GM21528 (cell line): ENCODE measurements at regions not wholly inside any gene's neighbourhood (a gene's known extent, or its start where the extent isn't known, plus 50 kb on each side); places are given as distances from the start of the nearest gene placed in this dataset.
"Not testable (repeated sequence)": the region's sequence is repeated elsewhere in the genome, so short reads cannot be mapped to it uniquely, and the experiment has no call there.

Experiments
- ATAC-seq: cut with Tn5 transposase; IDR thresholded peaks from one replicate; pipeline ENCODE4 v1.9.1; 2021; ENCODE audit warnings: mild to moderate bottlenecking, moderate library complexity; ENCODE audit not compliant: unreplicated experiment, low FRiP score

DNA sequence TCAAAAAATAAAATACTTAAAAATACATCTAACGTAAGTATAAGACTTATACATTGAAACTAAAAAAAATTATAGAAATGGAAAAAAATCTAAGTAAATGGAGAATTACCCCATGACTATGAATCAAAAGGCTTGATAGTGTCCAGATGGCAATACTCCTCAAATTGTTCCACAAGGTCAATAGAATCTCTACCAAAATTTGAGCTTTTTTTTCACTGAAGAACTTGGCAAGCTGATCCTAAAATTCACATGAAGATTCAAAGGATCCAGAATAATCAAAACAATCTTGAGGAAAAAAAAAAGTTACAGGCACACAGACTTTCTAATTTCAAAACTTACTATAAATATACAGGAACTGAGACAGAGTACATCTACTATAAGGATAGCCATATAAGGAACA lies 448.4 kb upstream of the CDH11 start:
- ATAC-seq = no peak

GRCh38 chr16:65559846-65560245 lies 438.0 kb upstream of the CDH11 start:
- no peak for ATAC-seq

DNA sequence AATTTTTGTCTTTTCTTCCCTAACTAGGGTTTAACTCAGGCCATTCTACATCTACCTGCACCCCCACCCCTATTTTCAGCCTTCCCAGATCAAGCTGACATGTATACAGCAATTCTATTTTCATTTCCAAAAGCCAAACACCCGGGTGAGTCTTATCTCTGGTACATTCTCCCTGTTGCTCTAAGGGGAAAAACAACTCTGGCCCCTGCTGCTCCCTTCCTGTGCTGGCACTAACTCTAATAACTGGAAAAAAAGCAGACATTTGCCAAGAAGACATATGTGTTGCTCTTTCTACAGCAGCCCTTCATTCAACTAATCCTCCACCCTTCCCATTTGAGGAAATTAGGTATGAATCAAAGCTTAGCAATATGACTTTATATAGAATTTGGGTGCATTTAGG lies 427.8 kb upstream of the CDH11 start:
- not testable (repeated sequence) for ATAC-seq

- no peak for ATAC-seq
Observed at GRCh38 chr16:65548470-65548869, 426.6 kb upstream of the CDH11 start.

DNA sequence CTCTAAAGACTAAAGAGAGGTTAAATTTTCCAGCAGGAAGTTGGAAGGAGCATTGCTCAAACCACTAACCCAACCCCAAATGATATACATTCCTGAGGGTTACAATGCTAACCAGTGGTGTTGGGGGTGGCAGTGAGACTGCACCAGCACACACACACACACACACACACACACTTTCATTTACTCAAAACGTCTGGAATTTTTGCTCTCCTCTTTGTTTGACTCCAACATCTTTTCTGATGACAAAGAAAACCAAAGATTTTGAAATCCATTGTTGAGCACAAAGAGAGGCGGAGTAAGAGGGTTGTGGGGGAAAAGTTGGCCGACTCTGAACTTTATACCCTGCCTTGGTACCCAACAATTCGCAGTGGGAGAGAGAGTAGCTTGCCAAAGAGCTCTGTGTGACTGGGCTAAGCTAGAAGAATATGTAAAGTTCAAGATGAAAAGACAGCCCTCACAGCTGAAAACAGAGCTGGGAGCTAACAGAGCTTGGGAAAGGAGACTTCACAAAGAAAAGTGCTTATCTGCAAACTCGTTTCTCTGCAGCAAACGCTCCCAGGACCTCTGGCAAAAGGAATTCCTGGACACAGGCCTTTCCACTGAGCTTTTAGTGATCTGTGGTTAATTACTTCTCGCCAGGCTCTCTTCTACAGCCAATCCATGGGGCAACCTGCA lies 426.0 kb upstream of the CDH11 start:
- no peak for ATAC-seq

GRCh38 chr16:65546353-65546791 lies 424.5 kb upstream of the CDH11 start:
- no peak for ATAC-seq

- ATAC-seq = no peak
Observed at GRCh38 chr16:65545413-65545956, 423.6 kb upstream of the CDH11 start.

- no peak for ATAC-seq
Observed at GRCh38 chr16:65543781-65544740, 422.2 kb upstream of the CDH11 start.

GRCh38 chr16:65541646-65542045 lies 419.8 kb upstream of the CDH11 start:
- ATAC-seq = no peak

DNA sequence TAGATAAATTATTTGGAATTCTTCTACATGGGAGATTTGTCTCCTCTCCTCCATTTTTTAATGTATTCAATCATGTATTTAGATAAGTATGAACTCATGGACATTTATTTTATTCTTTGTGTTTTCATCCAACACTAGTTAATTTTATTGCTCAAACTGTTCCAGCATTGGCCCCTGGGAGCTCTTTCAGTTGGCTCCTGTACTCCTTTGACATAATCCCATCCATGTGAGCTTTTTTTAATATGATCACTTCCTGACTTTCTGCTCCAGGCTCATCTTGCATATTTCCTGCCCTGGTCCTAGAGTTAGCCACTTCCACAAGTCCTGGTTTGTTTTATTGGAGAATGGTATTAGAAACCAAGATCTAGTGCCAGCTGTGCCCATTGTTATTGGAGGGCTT lies 419.0 kb upstream of the CDH11 start:
- ATAC-seq = no peak

DNA sequence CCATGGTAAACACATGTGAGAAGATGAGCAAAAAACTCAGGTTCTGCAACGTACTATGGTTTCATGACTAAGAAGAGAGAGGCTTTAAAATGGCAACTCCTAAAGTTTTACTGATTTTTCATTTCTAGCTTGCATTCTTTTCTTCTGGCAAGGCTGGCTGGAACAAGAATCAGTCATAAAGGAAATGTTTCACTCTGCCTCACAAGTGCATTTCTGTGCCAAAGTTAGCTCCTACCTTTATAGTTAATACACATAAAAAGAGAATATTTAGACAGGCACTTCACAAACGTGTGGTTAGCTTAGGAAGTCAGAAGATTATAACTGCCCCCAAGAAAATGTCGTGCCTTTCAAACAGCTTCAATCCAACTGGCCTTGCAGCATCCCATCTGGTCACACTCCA lies 417.1 kb upstream of the CDH11 start:
- no peak for ATAC-seq

- no peak for ATAC-seq
Observed at GRCh38 chr16:65537336-65537735, 415.5 kb upstream of the CDH11 start.

DNA sequence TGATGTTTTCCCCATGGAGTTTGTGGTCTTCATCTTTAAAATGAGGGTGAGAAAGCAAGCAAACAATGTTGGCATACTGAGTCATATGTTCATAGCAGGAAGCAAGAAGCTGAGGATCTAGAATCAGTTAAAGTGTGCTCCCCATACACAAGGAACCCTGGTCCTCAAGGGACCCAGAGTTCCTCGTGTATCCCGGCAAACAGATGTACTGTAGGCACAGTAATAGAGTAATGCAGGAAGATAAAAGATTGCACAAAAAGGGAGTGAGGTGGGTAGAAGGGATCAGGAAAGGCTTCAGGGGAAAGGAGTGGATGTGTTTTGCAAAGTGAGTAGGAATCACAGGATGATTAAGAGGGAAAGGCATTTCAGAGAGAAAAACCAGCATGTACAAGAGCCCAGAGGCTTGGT lies 412.3 kb upstream of the CDH11 start:
- no peak for ATAC-seq

DNA sequence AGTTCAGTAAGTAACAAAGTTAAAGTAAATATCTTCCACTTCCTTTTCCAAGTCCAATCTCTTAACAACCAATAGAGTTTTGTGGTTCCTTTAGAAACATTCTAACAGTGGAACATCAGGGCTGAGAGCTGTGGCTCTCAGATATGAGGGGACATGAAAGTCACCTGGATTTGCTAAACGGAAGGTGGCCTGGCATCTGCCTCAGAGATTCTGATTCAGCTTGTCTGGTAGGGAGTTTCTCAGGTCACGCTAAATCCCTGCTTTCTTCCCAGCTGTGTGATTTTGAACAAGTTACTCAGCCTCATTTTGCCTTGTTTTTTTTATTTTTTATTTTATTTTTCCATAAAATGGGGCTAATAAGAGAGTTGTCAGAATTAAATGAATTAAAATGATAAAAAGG lies 411.0 kb upstream of the CDH11 start:
- ATAC-seq = no peak

DNA sequence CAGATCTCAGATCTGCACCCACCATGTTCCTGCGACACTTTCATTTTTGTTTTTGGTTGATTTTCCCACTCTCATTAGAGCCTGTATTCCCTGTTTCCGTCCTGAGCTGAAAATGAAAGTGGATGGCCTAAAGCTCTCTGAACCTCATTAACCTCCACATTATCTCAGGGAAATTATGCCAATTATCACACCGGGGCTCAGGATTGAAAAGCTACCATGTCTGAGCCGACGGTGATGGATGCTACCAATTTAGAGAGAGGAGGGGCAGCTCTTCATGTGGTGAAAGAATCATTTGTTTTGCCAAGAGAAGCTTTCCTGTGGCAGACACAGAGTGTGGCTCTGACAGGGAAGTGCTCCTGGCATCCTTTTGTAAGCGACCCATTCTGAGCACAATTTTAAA lies 410.4 kb upstream of the CDH11 start:
- no peak for ATAC-seq

DNA sequence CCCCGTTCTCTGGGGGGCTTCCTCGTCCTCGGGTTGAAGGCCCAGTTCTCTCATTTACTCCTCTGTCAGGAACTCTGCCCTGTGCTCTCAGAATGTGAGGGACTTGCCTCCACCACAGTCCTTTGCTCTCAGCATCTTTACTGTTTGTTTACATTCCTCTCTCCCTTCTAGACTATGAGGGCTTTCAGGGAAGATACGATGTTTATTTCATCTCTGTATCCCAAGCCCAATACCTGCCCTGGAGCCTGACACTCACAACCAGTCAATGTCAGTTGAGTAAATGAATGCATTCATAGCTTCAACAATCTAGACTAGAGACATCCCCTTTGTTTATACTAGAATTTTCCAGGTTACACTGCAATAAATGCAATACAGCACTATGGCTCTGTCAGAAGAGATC lies 409.6 kb upstream of the CDH11 start:
- no peak for ATAC-seq

DNA sequence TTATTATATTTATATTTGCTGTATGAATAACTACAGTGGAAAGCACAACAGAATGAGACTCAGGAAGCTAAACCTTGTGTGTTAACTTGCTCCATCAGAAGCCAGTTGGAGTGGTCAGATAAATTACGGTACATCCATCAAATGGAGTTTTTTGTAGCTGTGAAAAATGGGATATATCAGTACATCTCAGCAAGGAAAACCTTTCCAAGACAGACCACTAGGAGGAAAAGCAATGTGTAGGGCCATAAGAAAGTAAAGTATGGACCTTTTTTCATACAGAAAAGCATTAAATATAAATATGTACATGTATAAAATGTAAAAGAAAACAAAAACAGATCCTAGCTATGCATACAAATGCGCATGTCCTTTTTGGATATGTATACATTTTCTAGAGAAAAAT lies 403.8 kb upstream of the CDH11 start:
- no peak for ATAC-seq

DNA sequence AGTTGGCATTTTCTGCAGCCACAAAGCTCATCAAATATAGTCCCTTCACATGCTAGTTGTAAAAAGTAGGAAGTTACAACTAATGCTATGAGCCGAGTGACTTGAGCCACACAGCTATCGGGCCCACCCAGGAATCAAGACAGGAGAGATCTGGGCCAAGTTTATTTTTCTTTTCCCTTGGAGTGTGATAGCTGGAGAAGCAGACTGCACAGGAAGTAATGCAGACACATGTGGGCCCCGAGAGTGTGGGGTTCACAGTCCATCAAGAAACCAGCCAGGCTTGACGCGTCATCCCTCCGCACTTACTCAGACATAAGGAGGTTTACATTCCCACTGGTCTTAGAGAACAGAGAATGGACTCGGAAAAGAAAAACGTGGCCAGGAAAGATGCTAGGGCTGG lies 403.1 kb upstream of the CDH11 start:
- ATAC-seq = no peak

DNA sequence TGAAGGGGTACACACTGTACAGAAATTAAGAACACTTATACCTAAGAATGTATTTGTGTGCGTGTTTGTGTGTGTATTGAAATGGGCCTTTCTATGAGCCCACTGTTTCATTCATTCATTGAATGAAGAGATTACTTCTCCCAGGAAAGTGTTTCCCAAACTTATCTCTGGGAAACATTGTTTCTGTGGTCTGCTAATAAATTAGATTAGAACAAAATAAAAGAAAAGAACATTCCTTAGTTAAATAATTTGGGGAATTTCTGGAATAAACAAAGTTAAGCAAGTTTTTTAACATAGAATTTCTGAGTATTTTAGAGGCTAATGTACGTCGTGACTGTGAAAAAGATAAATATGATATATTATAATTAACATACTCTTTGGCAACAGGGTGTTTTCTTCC lies 402.4 kb upstream of the CDH11 start:
- no peak for ATAC-seq

DNA sequence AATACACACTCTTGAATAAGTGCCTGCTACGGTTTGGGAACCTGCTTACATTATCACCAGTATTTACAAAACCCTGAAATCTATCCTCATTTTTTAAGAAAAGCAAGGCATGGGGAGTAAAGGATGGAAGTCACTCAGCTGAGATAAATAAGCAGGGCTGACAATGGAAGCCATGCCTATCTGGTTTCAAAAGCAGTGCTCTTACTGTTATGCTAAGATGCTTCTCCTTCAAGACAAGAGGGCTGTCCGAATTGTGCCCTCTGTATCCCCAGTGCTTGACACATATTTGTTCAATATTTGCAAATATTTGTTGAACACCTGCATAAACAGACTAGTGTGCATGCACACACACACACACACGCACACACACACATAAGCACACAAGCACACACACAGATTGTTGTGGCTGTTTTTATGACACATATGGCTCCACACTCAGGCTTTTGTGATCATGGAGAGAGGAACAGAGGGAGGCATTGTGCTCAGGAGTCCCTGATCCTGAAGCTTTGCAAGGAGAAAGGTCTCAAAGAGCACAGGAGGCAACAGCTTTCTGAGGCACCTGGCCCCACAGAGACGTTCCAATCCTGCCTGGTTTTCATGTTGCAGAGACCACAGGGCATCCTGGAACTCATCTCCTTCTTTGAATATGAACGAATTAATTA lies 401.6 kb upstream of the CDH11 start:
- ATAC-seq = no peak

GRCh38 chr16:65522412-65522811 lies 400.5 kb upstream of the CDH11 start:
- ATAC-seq = no peak
